ENCODE measurements at regions not wholly inside any gene's neighbourhood (a gene's known extent, or its start where the extent isn't known, plus 50 kb on each side); places are given as distances from the start of the nearest gene placed in this dataset.

DNA sequence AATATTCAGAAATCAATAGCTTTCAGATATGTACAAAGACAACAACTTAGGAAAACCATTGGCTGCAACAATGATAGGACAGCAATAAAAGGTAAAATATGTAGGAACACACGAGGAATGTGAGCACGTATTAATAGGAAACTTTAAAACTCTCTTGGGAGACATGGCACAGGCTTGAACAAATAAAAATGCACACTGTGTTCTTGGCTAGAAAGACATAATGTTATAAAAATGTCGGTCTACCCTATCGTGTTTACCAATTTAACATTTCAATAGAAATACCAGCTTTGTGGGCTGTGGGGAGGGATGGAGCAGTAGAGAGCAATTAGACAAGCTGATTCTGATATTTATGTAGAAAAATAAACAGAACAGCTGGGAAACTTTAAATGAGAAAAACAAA is 69.0 kb upstream of the FAM9B start:
- WGBS, 4 donors = 68 to 83% (median 79%) methylated on average over 4 of the region's 4 CpGs
- H3K4me1 ChIP-seq (replicated peaks in 1 of 2) = no peaks in the 10 kb centered on the region
- H3K27me3 ChIP-seq = no peaks in the 10 kb centered on the region
- H3K9me3 ChIP-seq (replicated peaks in 1 of 3) = no peaks in the 10 kb centered on the region
- no peak overlapping the region for H3K27ac ChIP-seq
- DNase-seq = no peak
- no peaks in the 10 kb centered on the region for H3K36me3 ChIP-seq (replicated peaks in 1 of 2)
- H3K4me3 ChIP-seq = no peak overlapping the region
- TF ChIP-seq, protein P1, sequence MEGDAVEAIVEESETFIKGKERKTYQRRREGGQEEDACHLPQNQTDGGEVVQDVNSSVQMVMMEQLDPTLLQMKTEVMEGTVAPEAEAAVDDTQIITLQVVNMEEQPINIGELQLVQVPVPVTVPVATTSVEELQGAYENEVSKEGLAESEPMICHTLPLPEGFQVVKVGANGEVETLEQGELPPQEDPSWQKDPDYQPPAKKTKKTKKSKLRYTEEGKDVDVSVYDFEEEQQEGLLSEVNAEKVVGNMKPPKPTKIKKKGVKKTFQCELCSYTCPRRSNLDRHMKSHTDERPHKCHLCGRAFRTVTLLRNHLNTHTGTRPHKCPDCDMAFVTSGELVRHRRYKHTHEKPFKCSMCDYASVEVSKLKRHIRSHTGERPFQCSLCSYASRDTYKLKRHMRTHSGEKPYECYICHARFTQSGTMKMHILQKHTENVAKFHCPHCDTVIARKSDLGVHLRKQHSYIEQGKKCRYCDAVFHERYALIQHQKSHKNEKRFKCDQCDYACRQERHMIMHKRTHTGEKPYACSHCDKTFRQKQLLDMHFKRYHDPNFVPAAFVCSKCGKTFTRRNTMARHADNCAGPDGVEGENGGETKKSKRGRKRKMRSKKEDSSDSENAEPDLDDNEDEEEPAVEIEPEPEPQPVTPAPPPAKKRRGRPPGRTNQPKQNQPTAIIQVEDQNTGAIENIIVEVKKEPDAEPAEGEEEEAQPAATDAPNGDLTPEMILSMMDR (IDR thresholded peaks at IDR 0.05) = no peak
- no peak for TF ChIP-seq POLR2A (IDR thresholded peaks at IDR 0.05)
- intact Hi-C loops (cut with DNase I) = no loop called here

DNA sequence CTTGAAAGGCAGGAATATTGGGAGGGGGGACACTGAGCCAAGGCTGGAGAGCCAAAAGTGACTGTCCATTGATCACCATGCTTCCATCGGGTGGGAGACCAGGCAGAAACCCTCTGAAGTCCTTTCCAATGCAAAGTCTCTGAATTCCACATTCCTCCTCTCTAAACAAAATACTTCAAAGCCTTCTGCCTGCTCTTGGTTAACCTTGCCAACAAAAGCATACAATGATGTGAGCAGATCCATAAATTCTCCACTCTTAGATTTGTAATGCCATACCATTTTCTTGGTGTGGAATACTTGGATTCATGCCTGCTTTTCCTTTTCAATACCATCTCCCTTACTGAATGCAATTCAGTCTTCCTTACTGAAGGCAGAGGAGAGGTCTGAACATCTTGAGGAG is 74.1 kb upstream of the FAM9B start:
- Histone ChIP-seq H3K27me3 (no peaks in the 10 kb centered on the region), H3K36me3 (replicated peaks in 1 of 2) (no peaks in the 10 kb centered on the region), H3K4me3 (no peak overlapping the region), H3K27ac (no peak overlapping the region), H3K9me3 (replicated peaks in 1 of 3) (no peaks in the 10 kb centered on the region), H3K4me1 (replicated peaks in 1 of 2) (no peaks in the 10 kb centered on the region)
- 40 to 85% (median 58%) methylated on average over 1 of the region's 1 CpG for WGBS, 4 donors
- intact Hi-C loops (cut with DNase I) = no loop called here
- TF ChIP-seq, protein P1 (IDR thresholded peaks at IDR 0.05) = no peak
- DNase-seq = no peak

DNA sequence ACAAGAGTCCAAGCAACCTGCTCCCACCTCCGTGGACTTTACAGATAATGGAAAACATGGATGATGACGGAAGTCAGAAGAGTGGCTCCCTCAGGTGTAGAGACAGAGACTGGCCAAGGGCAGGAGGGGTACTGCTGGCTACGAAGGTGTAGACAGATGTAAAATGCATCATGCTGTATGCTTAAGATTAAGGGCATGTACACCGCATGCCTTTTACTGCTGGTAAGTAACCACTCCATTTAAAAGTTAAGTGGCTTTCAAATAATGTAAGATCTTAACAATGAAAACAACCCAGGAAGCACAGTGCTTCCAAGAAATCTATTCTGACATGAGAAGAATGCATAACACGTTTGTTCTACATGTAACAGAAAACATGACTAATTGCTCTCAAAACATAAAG is 76.9 kb upstream of the FAM9B start:
- TF ChIP-seq POLR2A (IDR thresholded peaks at IDR 0.05) = no peak
- TF ChIP-seq, protein P1 (IDR thresholded peaks at IDR 0.05) = no peak
- H3K27me3 ChIP-seq = no peaks in the 10 kb centered on the region
- no peaks in the 10 kb centered on the region for H3K36me3 ChIP-seq (replicated peaks in 1 of 2)
- H3K4me3 ChIP-seq = no peak overlapping the region
- DNase-seq = no peak
- 55 to 79% (median 70%) methylated on average over 3 to 5 of the region's 5 CpGs for WGBS, 4 donors
- no peak overlapping the region for H3K27ac ChIP-seq
- H3K4me1 ChIP-seq (replicated peaks in 1 of 2) = no peaks in the 10 kb centered on the region
- H3K9me3 ChIP-seq (replicated peaks in 1 of 3) = no peaks in the 10 kb centered on the region
- intact Hi-C loops (cut with DNase I) = no loop called here

DNA sequence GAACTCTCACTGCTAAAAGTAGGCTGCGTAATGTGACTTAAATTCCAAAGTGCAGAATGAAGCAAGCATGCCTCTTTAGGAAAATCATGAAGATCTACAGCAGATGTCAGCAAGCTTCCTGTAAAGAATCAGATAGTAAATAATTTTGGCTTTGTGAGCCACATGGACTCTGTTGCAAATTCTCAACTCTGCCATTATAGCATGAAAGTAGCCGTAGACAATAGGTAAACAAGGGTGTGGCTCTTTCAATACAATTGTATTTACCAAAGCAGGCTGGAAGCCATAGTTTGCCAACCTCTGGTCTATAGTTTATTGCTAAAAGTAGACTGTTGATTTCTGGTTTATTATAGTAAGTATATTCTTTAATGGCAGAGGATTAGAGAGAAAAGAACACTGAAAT is 80.3 kb upstream of the FAM9B start:
- no peak for DNase-seq
- Histone ChIP-seq H3K4me3 (no peak overlapping the region), H3K36me3 (replicated peaks in 1 of 2) (no peaks in the 10 kb centered on the region), H3K27me3 (no peaks in the 10 kb centered on the region), H3K4me1 (replicated peaks in 1 of 2) (no peaks in the 10 kb centered on the region), H3K27ac (no peak overlapping the region), H3K9me3 (replicated peaks in 1 of 3) (no peaks in the 10 kb centered on the region)
- TF ChIP-seq POLR2A (IDR thresholded peaks at IDR 0.05) = no peak
- TF ChIP-seq, protein P1 (IDR thresholded peaks at IDR 0.05) = no peak
- intact Hi-C loops (cut with DNase I) = no loop called here
- 78 to 94% (median 85%) methylated on average over 2 of the region's 2 CpGs for WGBS, 4 donors

Data from adrenal gland (tissue), 9 donors.